IMR-90 (cell line): ENCODE measurements at regions not wholly inside any gene's neighbourhood (a gene's known extent, or its start where the extent isn't known, plus 50 kb on each side); places are given as distances from the start of the nearest gene placed in this dataset.

ENCODE experiments used
- CEBPB ChIP-seq: IDR thresholded peaks from 2 replicates; pipeline ENCODE4 v1.6.1; 2012; ENCODE audit warnings: low read depth, low read length, improper control_type of control experiment
- CHD1 ChIP-seq: IDR thresholded peaks from 2 replicates; pipeline ENCODE4 v1.6.1; 2012; ENCODE audit warnings: low read depth, low read length, improper control_type of control experiment
- CTCF ChIP-seq: conservative IDR thresholded peaks from 2 replicates; pipeline ENCODE4 v1.5.1; 2012; ENCODE audit warnings: mild to moderate bottlenecking, low read depth, low read length, improper control_type of control experiment
- ELK1 ChIP-seq: fragments of 150-350 bp; IDR thresholded peaks from 2 replicates; pipeline ENCODE4 v1.6.1; 2016; ENCODE audit warnings: low read depth, mild to moderate bottlenecking, low read length, moderate library complexity, borderline replicate concordance
- FOS ChIP-seq: fragments of 150-350 bp; IDR thresholded peaks from 2 replicates; pipeline ENCODE4 v1.6.1; 2016; ENCODE audit warnings: low read depth, low read length
- MAZ ChIP-seq: IDR thresholded peaks from 2 replicates; pipeline ENCODE4 v1.6.1; 2012; ENCODE audit warnings: low read depth, mild to moderate bottlenecking, low read length, improper control_type of control experiment, moderate library complexity, borderline replicate concordance
- MXI1 ChIP-seq: IDR thresholded peaks from 2 replicates; pipeline ENCODE4 v1.6.1; 2012; ENCODE audit warnings: low read depth, mild to moderate bottlenecking, low read length, moderate library complexity, borderline replicate concordance
- POLR2A ChIP-seq: IDR thresholded peaks from 2 replicates; pipeline ENCODE4 v1.6.1; 2012; ENCODE audit warnings: mild to moderate bottlenecking, low read depth, low read length
- RAD21 ChIP-seq: IDR thresholded peaks from 2 replicates; pipeline ENCODE4 v1.6.1; 2012; ENCODE audit warnings: low read length, improper control_type of control experiment
- USF2 ChIP-seq: fragments of 150-350 bp; IDR thresholded peaks from 2 replicates; pipeline ENCODE4 v1.6.1; 2017; ENCODE audit warnings: mild to moderate bottlenecking, antibody characterized with exemption, low read length, low read depth

GRCh38 chr2:43005975-43006833 is 213.8 kb upstream of the HAAO start:
- TF ChIP-seq FOS: no peak
- TF ChIP-seq CTCF: no peak
- no peak for TF ChIP-seq MAZ
- TF ChIP-seq POLR2A: no peak
- TF ChIP-seq MXI1: no peak
- TF ChIP-seq CHD1: no peak
- no peak for TF ChIP-seq CEBPB
- no peak for TF ChIP-seq RAD21
- no peak for TF ChIP-seq ELK1
- TF ChIP-seq USF2: no peak
